HCT116 (cell line): ENCODE measurements at regions not wholly inside any gene's neighbourhood (a gene's known extent, or its start where the extent isn't known, plus 50 kb on each side); places are given as distances from the start of the nearest gene placed in this dataset.

ENCODE experiments used
- ATAC-seq: fragments of 200-7000 bp; cut with Tn5 transposase; 2 replicates; pipeline ENCODE4 v1.9.1; 2020; ENCODE audit warnings: mild to moderate bottlenecking, moderate library complexity
- BruUV-seq: library from RNA; stranded (reverse); fragments of 400-500 nt; replicated peaks from 2 replicates; lab custom pipeline; 2021; lab: Mats Ljungman, UMichigan
- CTCF ChIA-PET: fragments of 300-600 bp; sonication (Branson Sonifier 250); formaldehyde crosslinking; loops from one replicate; lab custom pipeline; 2021; ENCODE audit warnings: antibody characterized with exemption; lab: Charles Lee
- POLR2A ChIA-PET: fragments of 300-600, 350-600 bp; sonication (Branson Sonifier 250); formaldehyde crosslinking; loops from one replicate; lab custom pipeline; 2021; ENCODE audit warnings: antibody characterized with exemption; lab: Charles Lee
- RAD21 ChIA-PET, 2 experiments: fragments of 300-600 bp; sonication (Branson Sonifier 250); formaldehyde crosslinking; loops; one replicate each; lab custom pipeline; 2023; ENCODE audit warnings: low total read pairs in 2 of 2; ENCODE audit not compliant: uncharacterized antibody in 2 of 2, unreplicated experiment in 2 of 2, low non-redundant PET in 1 of 2; lab: Charles Lee
- DNase-seq: peaks from one replicate; pipeline ENCODE4 v3.0.0-alpha.2; 2010; ENCODE audit warnings: low read depth, low spot score
- H2AFZ ChIP-seq: fragments of 200-600 bp; shearing (Covaris generic), sonication (generic); 2 replicates; pipeline ENCODE4 v1.6.1; 2017; ENCODE audit warnings: low read depth, mixed run types, mixed read lengths, antibody characterized with exemption, low read length; ENCODE audit not compliant: poor library complexity, severe bottlenecking
- H3K27ac ChIP-seq: 2 replicates; pipeline ENCODE4 v1.5.1; 2012; ENCODE audit warnings: low read depth, low read length
- H3K27me3 ChIP-seq: fragments of 200-600 bp; sonication (generic); 2 replicates; pipeline ENCODE4 v1.6.1; 2016; ENCODE audit warnings: mixed run types, low read length, mixed read lengths; ENCODE audit not compliant: insufficient read depth
- H3K36me3 ChIP-seq, 2 experiments: fragments of 200-500 bp in 1 of 2; fragments of 200-600 bp in 1 of 2; sonication (Bioruptor generic) in 1 of 2; sonication (generic) in 1 of 2; 2 replicates each; pipeline versions ENCODE4 v1.5.1 to v1.6.1; 2014 to 2016; ENCODE audit warnings: low read length in 2 of 2, inconsistent platforms in 1 of 2, mixed read lengths in 1 of 2, mixed run types in 1 of 2; ENCODE audit not compliant: insufficient read depth in 2 of 2, control insufficient read depth in 1 of 2
- H3K4me1 ChIP-seq, 2 experiments: fragments of 200-600 bp in 1 of 2; sonication (generic) in 1 of 2; 2 replicates each; pipeline versions ENCODE4 v1.5.1 to v1.6.1; 2012 to 2017; ENCODE audit warnings: low read length in 2 of 2, inconsistent platforms in 1 of 2, mild to moderate bottlenecking in 1 of 2, mixed read lengths in 1 of 2, mixed run types in 1 of 2, moderate library complexity in 1 of 2; ENCODE audit not compliant: insufficient read depth in 2 of 2, control insufficient read depth in 1 of 2
- H3K4me2 ChIP-seq: fragments of 200-600 bp; sonication (generic); 2 replicates; pipeline ENCODE4 v1.6.1; 2017; ENCODE audit warnings: mixed run types, low read length, mixed read lengths
- H3K4me3 ChIP-seq, 2 experiments: fragments of 200-600 bp in 1 of 2; sonication (generic) in 1 of 2; replicated peaks in 1 of 2; 2 replicates each; pipeline ENCODE4 v1.5.1; 2011 to 2016; ENCODE audit warnings: low read length in 2 of 2, control low read depth in 1 of 2, low read depth in 1 of 2, mild to moderate bottlenecking in 1 of 2, mixed read lengths in 1 of 2, mixed run types in 1 of 2
- H3K79me2 ChIP-seq: fragments of 200-600 bp; sonication (generic); 2 replicates; pipeline ENCODE4 v1.6.1; 2017; ENCODE audit warnings: mild to moderate bottlenecking, mixed run types, low read length, moderate library complexity, mixed read lengths; ENCODE audit not compliant: insufficient read depth
- H3K9ac ChIP-seq: fragments of 200-600 bp; sonication (generic); 2 replicates; pipeline ENCODE4 v1.6.1; 2016; ENCODE audit warnings: low read length, mixed read lengths
- H3K9me2 ChIP-seq: fragments of 200-600 bp; sonication (generic), shearing (Covaris generic); 2 replicates; pipeline ENCODE4 v1.6.1; 2017; ENCODE audit warnings: mixed run types, mild to moderate bottlenecking, moderate library complexity; ENCODE audit not compliant: insufficient read depth
- H3K9me3 ChIP-seq, 2 experiments: fragments of 200-500 bp in 1 of 2; fragments of 200-600 bp in 1 of 2; sonication (Bioruptor generic) in 1 of 2; sonication (generic) in 1 of 2; 2 replicates each; pipeline ENCODE4 v1.6.1; 2014 to 2017; ENCODE audit warnings: low read length in 2 of 2, mixed read lengths in 2 of 2, inconsistent platforms in 1 of 2, low read depth in 1 of 2, mild to moderate bottlenecking in 1 of 2, mixed run types in 1 of 2, moderate library complexity in 1 of 2; ENCODE audit not compliant: control insufficient read depth in 1 of 2, insufficient read depth in 1 of 2
- H4K20me1 ChIP-seq: fragments of 200-600 bp; sonication (generic), shearing (Covaris generic); 2 replicates; pipeline ENCODE4 v1.6.1; 2017; ENCODE audit warnings: mixed run types, mild to moderate bottlenecking, moderate library complexity; ENCODE audit not compliant: insufficient read depth
- ATF3 ChIP-seq: IDR thresholded peaks from 2 replicates; pipeline ENCODE4 v1.6.1; 2012
- CEBPB ChIP-seq: IDR thresholded peaks from 2 replicates; pipeline ENCODE4 v1.6.1; 2012; ENCODE audit warnings: low read depth
- EGR1 ChIP-seq: IDR thresholded peaks from 2 replicates; pipeline ENCODE4 v1.6.1; 2012; ENCODE audit warnings: low read depth
- EZH2phosphoT487 ChIP-seq: fragments of 200-600 bp; IDR thresholded peaks from 2 replicates; pipeline ENCODE4 v1.6.1; 2018; ENCODE audit warnings: antibody characterized with exemption, borderline replicate concordance
- FOSL1 ChIP-seq: IDR thresholded peaks from 2 replicates; pipeline ENCODE4 v1.6.1; 2012; ENCODE audit warnings: low read depth
- JUND ChIP-seq: IDR thresholded peaks from 2 replicates; pipeline ENCODE4 v1.6.1; 2012
- MAX ChIP-seq: IDR thresholded peaks from 2 replicates; pipeline ENCODE4 v1.6.1; 2012
- POLR2AphosphoS5 ChIP-seq: IDR thresholded peaks from 2 replicates; pipeline ENCODE4 v1.6.1; 2011; ENCODE audit warnings: mild to moderate bottlenecking, low read depth, low read length, moderate library complexity
- RAD21 ChIP-seq: IDR thresholded peaks from 2 replicates; pipeline ENCODE4 v1.6.1; 2012; ENCODE audit warnings: low read depth, mild to moderate bottlenecking
- SP1 ChIP-seq: IDR thresholded peaks from 2 replicates; pipeline ENCODE4 v1.6.1; 2012; ENCODE audit warnings: low read depth
- SRF ChIP-seq: IDR thresholded peaks from 2 replicates; pipeline ENCODE4 v1.6.1; 2012; ENCODE audit warnings: low read depth
- TCF7L2 ChIP-seq: IDR thresholded peaks from 2 replicates; pipeline ENCODE4 v1.7.0; 2011; ENCODE audit warnings: borderline replicate concordance, inconsistent platforms; ENCODE audit not compliant: insufficient read depth, insufficient read length; ENCODE audit errors: extremely low read depth
- YY1 ChIP-seq: IDR thresholded peaks from 2 replicates; pipeline ENCODE4 v1.6.1; 2011; ENCODE audit warnings: low read length, low read depth, moderate library complexity, mild to moderate bottlenecking; ENCODE audit not compliant: insufficient replicate concordance; ENCODE audit errors: extremely low read depth
- ZBTB33 ChIP-seq: IDR thresholded peaks from 2 replicates; pipeline ENCODE4 v1.6.1; 2011; ENCODE audit warnings: mild to moderate bottlenecking, low read length, moderate library complexity; ENCODE audit not compliant: insufficient replicate concordance; ENCODE audit errors: extremely low read depth
- ZFX ChIP-seq: fragments of 450-650 bp; IDR thresholded peaks from 2 replicates; pipeline ENCODE4 v1.6.1; 2017
- ZNF274 ChIP-seq: fragments of 200-500 bp; sonication (Bioruptor generic); IDR thresholded peaks from 2 replicates; pipeline ENCODE4 v1.6.1; 2014; ENCODE audit warnings: mild to moderate bottlenecking, low read depth, low read length, inconsistent platforms
- intact Hi-C: fragments of 100-400 bp; cut with micrococcal nuclease; formaldehyde crosslinking; loops from 2 replicates; pipeline ENCODE4 v1.10.0; 2022

GRCh38 chr2:887639-888038, 63.0 kb upstream of the SNTG2 start:
- Histone ChIP-seq H4K20me1 (no peaks in the 10 kb centered on the region), H3K4me3 (no peak overlapping the region), H3K36me3 (no peaks in the 10 kb centered on the region), H3K4me1 (peaks cover 0 to 7% of the 10 kb centered on the region in 2 experiments; a peak in 1 of 4 replicates), H2AFZ (no peak overlapping the region), H3K9me3 (no peaks in the 10 kb centered on the region), H3K27ac (no peak overlapping the region), H3K79me2 (no peaks in the 10 kb centered on the region), H3K27me3 (peaks cover 30% of the 10 kb centered on the region), H3K4me2 (no peak overlapping the region), H3K9me2 (no peaks in the 10 kb centered on the region), H3K9ac (no peak overlapping the region)
- RAD21 ChIA-PET = no interaction called here
- TF ChIP-seq SRF = no peak
- TF ChIP-seq YY1 = no peak
- no peak for TF ChIP-seq JUND
- TF ChIP-seq SP1 = no peak
- TF ChIP-seq FOSL1 = no peak
- no peak for TF ChIP-seq RAD21
- no peak for TF ChIP-seq EZH2phosphoT487
- no peak for TF ChIP-seq ZBTB33
- no peak for TF ChIP-seq TCF7L2
- no peak for TF ChIP-seq EGR1
- no peak for TF ChIP-seq ZFX
- TF ChIP-seq CEBPB = no peak
- TF ChIP-seq ATF3 = no peak
- TF ChIP-seq MAX = no peak
- no peak for TF ChIP-seq ZNF274
- TF ChIP-seq POLR2AphosphoS5 = no peak
- ATAC-seq (no peak), DNase-seq (no peak)
- intact Hi-C loops = no loop called here
- CTCF ChIA-PET = no interaction called here
- BruUV-seq = no TSS peak
- POLR2A ChIA-PET = no interaction called here
